GM19043 (cell line): ENCODE measurements at regions not wholly inside any gene's neighbourhood (a gene's known extent, or its start where the extent isn't known, plus 50 kb on each side); places are given as distances from the start of the nearest gene placed in this dataset.

Experiments used
- ATAC-seq: cut with Tn5 transposase; IDR thresholded peaks from one replicate; pipeline ENCODE4 v1.9.1; 2021; ENCODE audit warnings: low read depth; ENCODE audit not compliant: unreplicated experiment

- no peak for ATAC-seq
Measured at GRCh38 chr19:28820289-28820688, 392.7 kb downstream of the UQCRFS1 start.

- no peak for ATAC-seq
Measured at GRCh38 chr19:28815257-28815656, 397.7 kb downstream of the UQCRFS1 start.

- ATAC-seq: no peak
Measured at GRCh38 chr19:28794301-28794700, 418.6 kb downstream of the UQCRFS1 start.

- ATAC-seq: no peak
Measured at GRCh38 chr19:28793391-28794168, 419.4 kb downstream of the UQCRFS1 start.

- no peak for ATAC-seq
Measured at GRCh38 chr19:28785971-28786370, 427.0 kb downstream of the UQCRFS1 start.

- ATAC-seq: no peak
Measured at GRCh38 chr19:28764066-28764465, 448.9 kb downstream of the UQCRFS1 start.

GRCh38 chr19:28746478-28746877 lies 466.5 kb downstream of the UQCRFS1 start:
- ATAC-seq: no peak

GRCh38 chr19:28744943-28745342 lies 468.0 kb downstream of the UQCRFS1 start:
- no peak for ATAC-seq

- ATAC-seq: no peak
Measured at GRCh38 chr19:28744014-28744413, 468.9 kb downstream of the UQCRFS1 start.

GRCh38 chr19:28737021-28737895 lies 475.7 kb downstream of the UQCRFS1 start:
- no peak for ATAC-seq

GRCh38 chr19:28736528-28736927 lies 476.4 kb downstream of the UQCRFS1 start:
- ATAC-seq: no peak

GRCh38 chr19:28731577-28731976 lies 481.4 kb downstream of the UQCRFS1 start:
- ATAC-seq: no peak

- ATAC-seq: no peak
Measured at GRCh38 chr19:28730791-28731512, 482.0 kb downstream of the UQCRFS1 start.

GRCh38 chr19:28727480-28728159 lies 485.3 kb downstream of the UQCRFS1 start:
- ATAC-seq: no peak

GRCh38 chr19:28726533-28727479 lies 486.1 kb downstream of the UQCRFS1 start:
- ATAC-seq: no peak

- no peak for ATAC-seq
Measured at GRCh38 chr19:28718909-28719308, 494.0 kb downstream of the UQCRFS1 start.

- ATAC-seq: no peak
Measured at GRCh38 chr19:28715157-28715556, 497.8 kb downstream of the UQCRFS1 start.

- no peak for ATAC-seq
Measured at GRCh38 chr19:28711411-28711810, 501.5 kb downstream of the UQCRFS1 start.

GRCh38 chr19:28710278-28710677 lies 502.7 kb downstream of the UQCRFS1 start:
- no peak for ATAC-seq
